SK-N-MC (cell line): ENCODE measurements at regions not wholly inside any gene's neighbourhood (a gene's known extent, or its start where the extent isn't known, plus 50 kb on each side); places are given as distances from the start of the nearest gene placed in this dataset.

Source experiments
- EZH2 ChIP-seq: fragments of 200-600 bp; sonication (generic); IDR thresholded peaks from one replicate; pipeline ENCODE4 v1.6.1; 2017; ENCODE audit warnings: antibody characterized with exemption
- FOXP2 ChIP-seq: optimal IDR thresholded peaks from 2 replicates; pipeline ENCODE3; 2011; ENCODE audit warnings: mild to moderate bottlenecking, moderate library complexity; ENCODE audit not compliant: insufficient read depth; ENCODE audit errors: extremely low read length, control extremely low read depth
- POLR2AphosphoS5 ChIP-seq: IDR thresholded peaks from 2 replicates; pipeline ENCODE4 v1.6.1; 2012; ENCODE audit warnings: mild to moderate bottlenecking, low read depth, low read length, borderline replicate concordance

- TF ChIP-seq POLR2AphosphoS5 (no peak), EZH2 (no peak), FOXP2 (no peak)
These were observed 324.1 kb upstream of the ALCAM start for GRCh38 chr3:105042586-105042985.
